Kidney epithelial cell (primary cell): ENCODE measurements at regions not wholly inside any gene's neighbourhood (a gene's known extent, or its start where the extent isn't known, plus 50 kb on each side); places are given as distances from the start of the nearest gene placed in this dataset.

ENCODE experiments used
- DNase-seq: peaks from one replicate; pipeline ENCODE4 v3.0.0-alpha.2; 2010; ENCODE audit warnings: low read depth
- H3K27me3 ChIP-seq: 2 replicates; pipeline ENCODE4 v1.6.0; 2011; ENCODE audit warnings: low read length; ENCODE audit not compliant: control insufficient read depth, insufficient read depth
- H3K36me3 ChIP-seq: 2 replicates; pipeline ENCODE4 v1.5.1; 2011; ENCODE audit warnings: low read length; ENCODE audit not compliant: control insufficient read depth, insufficient read depth
- H3K4me3 ChIP-seq: 2 replicates; pipeline ENCODE4 v1.5.1; 2011; ENCODE audit warnings: low read depth, mild to moderate bottlenecking, control low read depth, low read length
- CTCF ChIP-seq: IDR thresholded peaks from 2 replicates; pipeline ENCODE4 v1.5.1; 2011; ENCODE audit warnings: mild to moderate bottlenecking, moderate library complexity, low read length, control low read depth, inconsistent platforms; ENCODE audit not compliant: insufficient read depth, poor library complexity, severe bottlenecking

GRCh38 chr12:104855599-104855998 is 102.5 kb downstream of the SLC41A2 start:
- no peaks in the 10 kb centered on the region for H3K27me3 ChIP-seq
- no peak for TF ChIP-seq CTCF
- no peak overlapping the region for H3K4me3 ChIP-seq
- no peaks in the 10 kb centered on the region for H3K36me3 ChIP-seq
- no peak for DNase-seq

GRCh38 chr12:104852896-104853295 is 105.2 kb downstream of the SLC41A2 start:
- no peak overlapping the region for H3K4me3 ChIP-seq
- no peaks in the 10 kb centered on the region for H3K36me3 ChIP-seq
- TF ChIP-seq CTCF, result no peak
- DNase-seq, result no peak
- H3K27me3 ChIP-seq, result no peaks in the 10 kb centered on the region

GRCh38 chr12:104852102-104852501 is 106.0 kb downstream of the SLC41A2 start:
- no peak for DNase-seq
- Histone ChIP-seq H3K4me3 (no peak overlapping the region), H3K27me3 (no peaks in the 10 kb centered on the region), H3K36me3 (no peaks in the 10 kb centered on the region)
- TF ChIP-seq CTCF, result no peak

- no peaks in the 10 kb centered on the region for H3K36me3 ChIP-seq
- H3K27me3 ChIP-seq, result no peaks in the 10 kb centered on the region
- no peak overlapping the region for H3K4me3 ChIP-seq
- no peak for TF ChIP-seq CTCF
- no peak for DNase-seq
Observed at GRCh38 chr12:104850781-104851180, 107.3 kb downstream of the SLC41A2 start.

GRCh38 chr12:104846056-104846767 is 111.9 kb downstream of the SLC41A2 start:
- Histone ChIP-seq H3K36me3 (no peaks in the 10 kb centered on the region), H3K4me3 (no peak overlapping the region), H3K27me3 (no peaks in the 10 kb centered on the region)
- TF ChIP-seq CTCF, result no peak
- DNase-seq, result no peak

- H3K36me3 ChIP-seq, result no peaks in the 10 kb centered on the region
- no peak for DNase-seq
- TF ChIP-seq CTCF, result no peak
- H3K4me3 ChIP-seq, result no peak overlapping the region
- H3K27me3 ChIP-seq, result no peaks in the 10 kb centered on the region
Observed at GRCh38 chr12:104844123-104844522, 114.0 kb downstream of the SLC41A2 start.
